Ovary (tissue), 7 donors: ENCODE measurements at regions not wholly inside any gene's neighbourhood (a gene's known extent, or its start where the extent isn't known, plus 50 kb on each side); places are given as distances from the start of the nearest gene placed in this dataset.

Source experiments
- DNase-seq, 5 donors: peaks; one replicate each; pipeline ENCODE4 v3.0.0-alpha.2; 2019 to 2020
- H3K27ac ChIP-seq, 2 donors: fragments of 200-600 bp; one replicate each; pipeline versions ENCODE4 v1.5.1 to v1.8.0; 2019 to 2022
- H3K27me3 ChIP-seq: fragments of 200-600 bp; one replicate; pipeline ENCODE4 v1.8.0; 2022
- H3K36me3 ChIP-seq: fragments of 200-600 bp; sonication (generic); one replicate; pipeline ENCODE4 v1.5.1; 2019
- H3K4me1 ChIP-seq: one replicate; pipeline ENCODE4 v1.8.1; 2013; ENCODE audit warnings: mild to moderate bottlenecking, moderate library complexity; ENCODE audit not compliant: insufficient read depth
- H3K4me3 ChIP-seq: fragments of 200-600 bp; sonication (generic); one replicate; pipeline ENCODE4 v1.5.1; 2017
- H3K9me3 ChIP-seq, 2 donors: fragments of 200-600 bp in 1 of 2; sonication (generic) in 1 of 2; one replicate each; pipeline versions ENCODE4 v1.5.1 to v1.8.1; 2013 to 2019; ENCODE audit warnings: mild to moderate bottlenecking in 1 of 2, moderate library complexity in 1 of 2
- EP300 ChIP-seq: sonication (generic); formaldehyde crosslinking; IDR thresholded peaks from one replicate; pipeline ENCODE4 v1.6.1; 2017; ENCODE audit warnings: antibody characterized with exemption
- POLR2A ChIP-seq: fragments of 450-650 bp; IDR thresholded peaks from one replicate; pipeline ENCODE4 v1.6.1; 2017; ENCODE audit warnings: antibody characterized with exemption, mild to moderate bottlenecking, moderate library complexity
- WGBS, 3 donors: extraction: QIAGEN DNeasy Blood & Tissue Kit in 1 of 3; methylation state at CpG; one replicate each; pipeline versions ENCODE4 v1.1.5 to v1.1.7; 2013 to 2017; 5-methylcytosine and 5-hydroxymethylcytosine counted together
- intact Hi-C, 4 donors: fragments of 100-400 bp; cut with DNase I; formaldehyde crosslinking; loops; one replicate each; pipeline versions ENCODE4 v1.11.0 to v1.15.1; 2022 to 2023
- TF ChIP-seq, protein P1 (sequence below), 3 donors: fragments of 450-650 bp in 2 of 3; fragments of 200-600 bp in 1 of 3; IDR thresholded peaks; one replicate each; pipeline versions ENCODE4 v1.5.1 to v1.8.0; 2016 to 2022; ENCODE audit warnings: antibody characterized with exemption in 3 of 3, mild to moderate bottlenecking in 1 of 3
- donor health status: DM: no; HTN: no; CAD: no; lungs with moderate emphysema.
- donor health status: DM: no; HTN: no; CAD: no.
- donor health status: Bipolar disorder and iron deficiency.
- donor health status: DM: no; HTN: no; CAD: no.
- donor health status: DM: yes; HTN: yes; CAD: no.

- no peak for DNase-seq
- TF ChIP-seq POLR2A (no peak), EP300 (no peak)
- TF ChIP-seq, protein P1, sequence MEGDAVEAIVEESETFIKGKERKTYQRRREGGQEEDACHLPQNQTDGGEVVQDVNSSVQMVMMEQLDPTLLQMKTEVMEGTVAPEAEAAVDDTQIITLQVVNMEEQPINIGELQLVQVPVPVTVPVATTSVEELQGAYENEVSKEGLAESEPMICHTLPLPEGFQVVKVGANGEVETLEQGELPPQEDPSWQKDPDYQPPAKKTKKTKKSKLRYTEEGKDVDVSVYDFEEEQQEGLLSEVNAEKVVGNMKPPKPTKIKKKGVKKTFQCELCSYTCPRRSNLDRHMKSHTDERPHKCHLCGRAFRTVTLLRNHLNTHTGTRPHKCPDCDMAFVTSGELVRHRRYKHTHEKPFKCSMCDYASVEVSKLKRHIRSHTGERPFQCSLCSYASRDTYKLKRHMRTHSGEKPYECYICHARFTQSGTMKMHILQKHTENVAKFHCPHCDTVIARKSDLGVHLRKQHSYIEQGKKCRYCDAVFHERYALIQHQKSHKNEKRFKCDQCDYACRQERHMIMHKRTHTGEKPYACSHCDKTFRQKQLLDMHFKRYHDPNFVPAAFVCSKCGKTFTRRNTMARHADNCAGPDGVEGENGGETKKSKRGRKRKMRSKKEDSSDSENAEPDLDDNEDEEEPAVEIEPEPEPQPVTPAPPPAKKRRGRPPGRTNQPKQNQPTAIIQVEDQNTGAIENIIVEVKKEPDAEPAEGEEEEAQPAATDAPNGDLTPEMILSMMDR (IDR thresholded peaks at IDR 0.05): no peak
- Histone ChIP-seq H3K9me3 (no peaks in the 10 kb centered on the region), H3K4me1 (no peaks in the 10 kb centered on the region), H3K27ac (no peak overlapping the region), H3K27me3 (no peaks in the 10 kb centered on the region), H3K36me3 (no peaks in the 10 kb centered on the region), H3K4me3 (no peak overlapping the region)
- intact Hi-C loops: no loop called here
- 89 to 93% (median 91%) methylated on average over 6 of the region's 6 CpGs for WGBS, 3 donors
Observed at GRCh38 chr5:173746047-173746646, 129.7 kb upstream of the BOD1 start.

- H3K9me3 ChIP-seq: no peaks in the 10 kb centered on the region
- H3K4me3 ChIP-seq: no peak overlapping the region
- TF ChIP-seq EP300 (no peak), POLR2A (no peak)
- TF ChIP-seq, protein P1 (IDR thresholded peaks at IDR 0.05): no peak
- H3K27ac ChIP-seq: no peak overlapping the region
- H3K27me3 ChIP-seq: no peaks in the 10 kb centered on the region
- DNase-seq: no peak
- intact Hi-C loops: no loop called here
- H3K4me1 ChIP-seq: no peaks in the 10 kb centered on the region
- H3K36me3 ChIP-seq: no peaks in the 10 kb centered on the region
Observed at GRCh38 chr5:173747876-173748275, 131.4 kb upstream of the BOD1 start.

DNA sequence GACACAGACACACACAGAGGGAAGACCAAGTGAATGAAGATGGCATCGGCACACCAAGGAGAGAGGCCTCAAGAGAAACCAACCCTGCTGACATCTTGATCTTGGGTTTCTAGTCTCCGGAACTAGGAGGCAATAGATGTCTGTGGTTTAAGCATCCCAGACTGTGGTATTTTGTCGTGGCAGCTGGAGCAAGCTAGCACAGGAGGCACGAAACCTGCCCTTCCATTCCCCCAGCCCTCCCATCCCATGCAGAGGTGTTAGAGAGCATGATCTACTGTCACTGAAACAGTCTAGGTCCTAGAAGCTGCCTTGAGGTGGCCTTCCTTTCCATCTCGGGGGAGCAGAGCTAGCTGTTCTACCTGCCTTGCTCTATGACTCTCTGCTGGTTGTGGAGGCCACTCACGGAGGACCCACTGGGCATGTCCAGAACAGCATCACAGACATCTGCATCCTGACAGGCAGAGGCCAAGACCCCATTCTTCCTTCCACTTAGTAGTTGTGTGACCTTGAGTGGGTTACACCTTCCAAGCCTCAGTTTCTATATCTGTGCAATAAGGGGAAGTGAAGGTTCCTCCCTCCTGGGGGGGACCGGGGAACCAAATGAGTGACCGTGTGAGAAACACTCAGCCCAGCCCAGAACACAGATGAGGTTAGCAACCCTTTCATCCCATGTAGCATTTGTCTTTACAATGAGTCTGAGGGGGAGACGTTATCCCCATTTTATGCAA, 134.3 kb upstream of the BOD1 start:
- Histone ChIP-seq H3K27me3 (no peaks in the 10 kb centered on the region), H3K4me3 (no peak overlapping the region), H3K36me3 (no peaks in the 10 kb centered on the region), H3K9me3 (no peaks in the 10 kb centered on the region), H3K4me1 (no peaks in the 10 kb centered on the region), H3K27ac (no peak overlapping the region)
- DNase-seq: no peak
- TF ChIP-seq EP300: no peak
- no peak for TF ChIP-seq POLR2A
- WGBS, 3 donors: 80 to 90% (median 90%) methylated on average over 9 of the region's 9 CpGs
- intact Hi-C loops: no loop called here

GRCh38 chr5:173751266-173751600, 134.8 kb upstream of the BOD1 start:
- WGBS, 3 donors: 89 to 95% (median 92%) methylated on average over 5 of the region's 5 CpGs
- Histone ChIP-seq H3K36me3 (no peaks in the 10 kb centered on the region), H3K9me3 (no peaks in the 10 kb centered on the region), H3K27ac (no peak overlapping the region), H3K4me1 (no peaks in the 10 kb centered on the region), H3K4me3 (no peak overlapping the region), H3K27me3 (no peaks in the 10 kb centered on the region)
- DNase-seq: no peak
- intact Hi-C loops: no loop called here
- TF ChIP-seq, protein P1 (IDR thresholded peaks at IDR 0.05): no peak
- no peak for TF ChIP-seq POLR2A
- TF ChIP-seq EP300: no peak

DNA sequence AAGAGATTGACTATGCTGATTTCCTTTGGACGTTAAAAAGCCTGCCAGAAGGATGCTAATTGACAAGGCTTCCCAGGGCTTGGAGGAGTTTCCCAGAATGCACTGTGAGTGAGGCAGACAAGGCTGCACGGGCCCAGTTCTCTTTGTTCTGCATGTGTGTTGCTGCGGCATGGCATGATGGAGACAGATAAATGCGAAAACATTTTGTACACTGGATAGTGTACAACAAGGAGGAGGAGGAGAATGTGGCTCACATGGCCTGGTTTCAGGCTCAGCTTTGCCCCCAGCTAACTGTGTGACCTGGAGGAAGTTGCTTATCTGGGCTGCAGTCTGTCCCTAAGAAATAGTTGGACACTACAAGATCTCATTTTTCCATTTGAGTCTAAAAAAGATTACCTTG, 135.5 kb upstream of the CPEB4 start:
- H3K36me3 ChIP-seq: no peaks in the 10 kb centered on the region
- intact Hi-C loops: no loop called here
- no peaks in the 10 kb centered on the region for H3K4me1 ChIP-seq
- no peak overlapping the region for H3K4me3 ChIP-seq
- no peaks in the 10 kb centered on the region for H3K27me3 ChIP-seq
- H3K27ac ChIP-seq: no peak overlapping the region
- no peak for DNase-seq
- TF ChIP-seq EP300: no peak
- TF ChIP-seq, protein P1 (IDR thresholded peaks at IDR 0.05): no peak
- TF ChIP-seq POLR2A: no peak
- no peaks in the 10 kb centered on the region for H3K9me3 ChIP-seq
- 72 to 75% (median 73%) methylated on average over 4 of the region's 4 CpGs for WGBS, 3 donors
